GM12875 (cell line): ENCODE measurements at regions not wholly inside any gene's neighbourhood (a gene's known extent, or its start where the extent isn't known, plus 50 kb on each side); places are given as distances from the start of the nearest gene placed in this dataset.

Source experiments
- H3K4me3 ChIP-seq: one replicate; pipeline ENCODE4 v1.5.1; 2011; ENCODE audit warnings: low read depth, low read length, control low read depth
- CTCF ChIP-seq: IDR thresholded peaks from 2 replicates; pipeline ENCODE4 v1.5.1; 2011; ENCODE audit warnings: low read depth, mild to moderate bottlenecking, control low read depth, inconsistent platforms, low read length, moderate library complexity, borderline replicate concordance; ENCODE audit not compliant: insufficient read depth

- H3K4me3 ChIP-seq, result no peak overlapping the region
- TF ChIP-seq CTCF, result no peak
Measured at GRCh38 chr3:17801131-17801530, 58.7 kb upstream of the TBC1D5 start.

GRCh38 chr3:17800232-17800631 is 57.8 kb upstream of the TBC1D5 start:
- TF ChIP-seq CTCF, result no peak
- no peak overlapping the region for H3K4me3 ChIP-seq

GRCh38 chr3:17799312-17799711 is 56.9 kb upstream of the TBC1D5 start:
- no peak for TF ChIP-seq CTCF
- H3K4me3 ChIP-seq, result no peak overlapping the region

- no peak overlapping the region for H3K4me3 ChIP-seq
- no peak for TF ChIP-seq CTCF
Measured at GRCh38 chr3:17798000-17798399, 55.6 kb upstream of the TBC1D5 start.

GRCh38 chr3:17795711-17796110 is 53.3 kb upstream of the TBC1D5 start:
- H3K4me3 ChIP-seq, result no peak overlapping the region
- no peak for TF ChIP-seq CTCF

- TF ChIP-seq CTCF, result no peak
- H3K4me3 ChIP-seq, result no peak overlapping the region
Measured at GRCh38 chr3:17795280-17795679, 52.8 kb upstream of the TBC1D5 start.

GRCh38 chr3:17793542-17794195 is 51.2 kb upstream of the TBC1D5 start:
- TF ChIP-seq CTCF, result no peak
- H3K4me3 ChIP-seq, result no peak overlapping the region
